ENCODE measurements at regions not wholly inside any gene's neighbourhood (a gene's known extent, or its start where the extent isn't known, plus 50 kb on each side); places are given as distances from the start of the nearest gene placed in this dataset.

DNA sequence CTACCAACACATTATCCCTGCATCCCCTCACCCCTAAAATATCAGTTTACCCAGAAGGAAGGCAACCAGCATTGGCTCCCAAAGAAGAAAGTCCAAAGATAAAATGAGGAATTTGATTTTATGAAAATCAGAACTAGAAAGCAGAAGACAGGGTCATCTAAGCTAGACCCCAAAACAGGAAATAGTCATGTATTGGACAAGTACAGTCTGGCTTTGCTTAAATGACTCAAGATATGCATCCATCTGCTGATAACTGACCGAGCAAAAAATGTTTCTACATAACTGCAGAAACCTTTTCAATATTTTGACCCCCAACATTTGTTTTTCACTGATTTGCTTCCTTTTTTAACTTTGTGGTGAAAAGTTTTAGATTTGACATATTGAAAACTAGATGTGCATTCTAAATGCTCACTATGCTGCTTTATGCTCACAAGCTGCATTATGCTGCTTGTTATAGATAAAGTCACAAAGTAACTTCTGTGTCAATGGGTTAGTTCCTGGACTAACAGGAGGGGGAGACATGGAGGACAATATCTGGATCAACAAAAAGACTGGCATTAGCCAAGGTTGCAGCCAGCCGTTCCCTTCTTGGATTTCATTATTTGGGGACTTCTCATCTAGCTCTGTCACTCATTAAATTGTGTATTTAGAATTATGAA, 227.0 kb downstream of the INHBA start:
- TF ChIP-seq CTCF (IDR thresholded peaks at IDR 0.05; ENCODE audit: insufficient read depth, low read length, poor library complexity, severe bottlenecking) (no peak), EZH2phosphoT487 (conservative IDR thresholded peaks at IDR 0.05; ENCODE audit: low read length) (no peak)

Measured in SU-DHL-6 (cell line).